GM23248 (cell line): ENCODE measurements at regions not wholly inside any gene's neighbourhood (a gene's known extent, or its start where the extent isn't known, plus 50 kb on each side); places are given as distances from the start of the nearest gene placed in this dataset.
A peak's percentile ranks its signal among the peaks of the same experiment; 100 is the strongest.

Experiments used
- DNase-seq: peaks from one replicate; pipeline ENCODE4 v3.0.0-alpha.2; 2015
- H2AFZ ChIP-seq: fragments of 200-600 bp; sonication (generic); 2 replicates; pipeline ENCODE4 v1.6.1; 2016; ENCODE audit warnings: antibody characterized with exemption
- H3F3A ChIP-seq: fragments of 200-600 bp; sonication (generic); 2 replicates; pipeline ENCODE4 v1.6.1; 2016; ENCODE audit warnings: mild to moderate bottlenecking, antibody characterized with exemption, mixed run types; ENCODE audit not compliant: insufficient read depth
- H3K27ac ChIP-seq: fragments of 200-600 bp; sonication (generic); 2 replicates; pipeline ENCODE4 v1.5.1; 2016; ENCODE audit warnings: mild to moderate bottlenecking
- H3K27me3 ChIP-seq: fragments of 200-600 bp; sonication (generic); replicated peaks from 2 replicates; pipeline ENCODE4 v1.6.1; 2016; ENCODE audit warnings: mild to moderate bottlenecking; ENCODE audit not compliant: insufficient read depth
- H3K36me3 ChIP-seq: fragments of 200-600 bp; sonication (generic); 2 replicates; pipeline ENCODE4 v1.6.1; 2016; ENCODE audit warnings: low read depth, mild to moderate bottlenecking
- H3K4me1 ChIP-seq: fragments of 200-600 bp; sonication (generic); 2 replicates; pipeline ENCODE4 v1.6.1; 2016; ENCODE audit warnings: mild to moderate bottlenecking; ENCODE audit not compliant: insufficient read depth
- H3K4me2 ChIP-seq: fragments of 200-600 bp; sonication (generic); one replicate; pipeline ENCODE4 v1.6.1; 2016; ENCODE audit warnings: mild to moderate bottlenecking; ENCODE audit not compliant: unreplicated experiment
- H3K4me3 ChIP-seq: fragments of 200-600 bp; sonication (generic); 2 replicates; pipeline ENCODE4 v1.5.1; 2016; ENCODE audit warnings: mild to moderate bottlenecking
- H3K79me2 ChIP-seq: fragments of 200-600 bp; sonication (generic); 2 replicates; pipeline ENCODE4 v1.6.1; 2016; ENCODE audit warnings: mild to moderate bottlenecking; ENCODE audit not compliant: insufficient read depth
- H3K9ac ChIP-seq: fragments of 200-600 bp; sonication (generic); 2 replicates; pipeline ENCODE4 v1.6.1; 2016; ENCODE audit warnings: mild to moderate bottlenecking
- H3K9me2 ChIP-seq: fragments of 200-600 bp; sonication (generic); 2 replicates; pipeline ENCODE4 v1.6.1; 2016; ENCODE audit warnings: mixed run types, mild to moderate bottlenecking, moderate library complexity; ENCODE audit not compliant: insufficient read depth
- H3K9me3 ChIP-seq: fragments of 200-600 bp; sonication (generic); one replicate; pipeline ENCODE4 v1.6.1; 2017; ENCODE audit warnings: low read depth
- H4K20me1 ChIP-seq: fragments of 200-600 bp; sonication (generic); 2 replicates; pipeline ENCODE4 v1.6.0; 2016; ENCODE audit not compliant: insufficient read depth
- EZH2 ChIP-seq: fragments of 200-600 bp; sonication (generic); IDR thresholded peaks from 2 replicates; pipeline ENCODE4 v1.6.1; 2018; ENCODE audit warnings: antibody characterized with exemption, mild to moderate bottlenecking; ENCODE audit not compliant: insufficient read depth, poor library complexity, severe bottlenecking
- EZH2phosphoT487 ChIP-seq: fragments of 200-600 bp; sonication (generic); IDR thresholded peaks from 2 replicates; pipeline ENCODE4 v1.6.1; 2018; ENCODE audit warnings: antibody characterized with exemption, moderate library complexity, mild to moderate bottlenecking, low read depth; ENCODE audit not compliant: insufficient read depth
- WGBS, 2 experiments: methylation state at CpG; one replicate each; pipeline ENCODE4 v1.1.6; 2015 to 2017; ENCODE audit warnings: low lambda C conversion rate in 2 of 2, low coverage in 1 of 2; ENCODE audit errors: missing lambda C conversion rate in 2 of 2; 5-methylcytosine and 5-hydroxymethylcytosine counted together
- in situ Hi-C: fragments of 300-500 bp; cut with MboI; formaldehyde crosslinking; loops from 2 replicates; pipeline ENCODE4 v1.15.0; 2020

DNA sequence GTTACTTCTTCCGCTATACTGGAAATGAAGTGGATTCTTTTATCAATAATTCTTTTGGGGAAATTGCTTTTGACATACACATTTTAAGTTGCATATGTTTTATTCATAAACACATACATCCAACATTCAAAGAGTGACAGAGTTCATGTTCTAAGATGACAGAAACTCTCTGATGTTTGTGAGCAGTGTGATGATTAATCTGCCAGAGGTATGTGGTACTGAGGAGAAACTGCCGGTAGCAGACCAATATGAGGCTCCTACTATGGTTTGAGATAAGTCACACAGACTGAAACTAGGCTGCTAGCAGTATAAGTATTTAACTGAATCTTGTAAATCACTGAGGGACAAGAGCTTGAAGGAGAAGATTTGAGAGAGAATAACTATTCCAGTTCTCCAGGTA, 524.1 kb upstream of the SEMA3D start:
- H3K27me3 ChIP-seq, result no peaks in the 10 kb centered on the region
- H3K4me3 ChIP-seq, result no peak overlapping the region

DNA sequence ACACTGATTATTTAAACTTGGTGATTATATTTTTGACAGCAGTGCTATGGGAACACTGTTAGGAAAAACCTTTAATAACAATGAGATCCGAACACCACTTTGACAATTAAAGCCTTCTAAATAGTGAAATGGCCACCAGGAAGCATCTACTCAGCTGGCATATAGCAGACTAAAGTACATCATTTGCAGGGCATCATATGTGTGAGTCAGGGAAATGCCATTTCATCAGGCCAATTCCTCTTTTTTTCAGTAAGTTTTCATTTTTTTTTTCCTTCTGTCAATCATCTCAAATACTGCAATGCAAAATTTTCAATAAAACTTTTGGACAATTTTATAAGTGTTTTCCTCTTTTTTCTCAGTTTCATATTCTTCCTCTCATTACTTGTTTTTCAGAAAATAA, 521.4 kb upstream of the SEMA3D start:
- H4K20me1 ChIP-seq, result no peaks in the 10 kb centered on the region
- no peak overlapping the region for H3K9ac ChIP-seq
- H3K27ac ChIP-seq, result no peak overlapping the region
- no peaks in the 10 kb centered on the region for H3K9me3 ChIP-seq
- WGBS, 2 experiments, result 93 to 94% methylated on average over 1 of the region's 1 CpG
- H3K4me1 ChIP-seq, result no peaks in the 10 kb centered on the region
- H3F3A ChIP-seq, result no peaks in the 10 kb centered on the region
- no peaks in the 10 kb centered on the region for H3K36me3 ChIP-seq
- in situ Hi-C loops, result no loop called here
- H3K4me3 ChIP-seq, result no peak overlapping the region
- H3K79me2 ChIP-seq, result no peaks in the 10 kb centered on the region
- H2AFZ ChIP-seq, result no peak overlapping the region
- peak; percentile 18 for DNase-seq
- H3K9me2 ChIP-seq, result no peaks in the 10 kb centered on the region
- H3K4me2 ChIP-seq, result no peak overlapping the region
- TF ChIP-seq EZH2phosphoT487, result no peak
- TF ChIP-seq EZH2, result no peak
- H3K27me3 ChIP-seq, result no peaks in the 10 kb centered on the region

More for the DNA sequence above, 524.1 kb upstream of the SEMA3D start:
- Histone ChIP-seq H4K20me1 (no peaks in the 10 kb centered on the region), H3F3A (no peaks in the 10 kb centered on the region), H3K79me2 (no peaks in the 10 kb centered on the region), H3K27ac (no peak overlapping the region), H3K36me3 (no peaks in the 10 kb centered on the region), H3K4me2 (no peak overlapping the region), H2AFZ (no peak overlapping the region), H3K9me3 (no peaks in the 10 kb centered on the region), H3K9ac (no peak overlapping the region), H3K4me1 (no peaks in the 10 kb centered on the region; the same call in 1 of the 2 replicates), H3K9me2 (no peaks in the 10 kb centered on the region; the same call in 1 of the 2 replicates)
- no peak for DNase-seq
- in situ Hi-C loops, result no loop called here
- TF ChIP-seq EZH2 (no peak), EZH2phosphoT487 (no peak)
- 96 to 100% methylated on average over 2 of the region's 2 CpGs for WGBS, 2 experiments

DNA sequence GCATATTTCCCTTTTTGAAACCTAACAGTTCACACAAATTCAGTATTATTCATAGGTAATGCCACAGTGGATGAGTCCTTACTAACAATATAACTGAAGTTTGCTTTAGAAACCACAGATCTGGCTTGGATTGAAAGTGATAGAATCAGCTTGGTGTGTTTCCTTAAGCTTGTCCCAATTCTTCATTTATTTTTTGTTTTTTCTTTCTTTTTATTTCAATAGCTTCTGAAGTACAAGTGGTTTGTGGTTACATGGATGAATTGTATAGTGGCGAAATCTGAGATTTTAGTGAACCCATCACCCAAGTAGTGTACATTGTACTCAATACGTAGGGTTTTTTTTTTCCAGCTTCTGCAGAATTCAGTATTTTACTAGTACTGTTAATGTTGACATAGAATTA, 518.2 kb upstream of the SEMA3D start:
- in situ Hi-C loops, result no loop called here
- no peak overlapping the region for H3K9ac ChIP-seq
- DNase-seq, result no peak
- H3K79me2 ChIP-seq, result no peaks in the 10 kb centered on the region
- H3K4me3 ChIP-seq, result no peak overlapping the region
- H2AFZ ChIP-seq, result no peak overlapping the region
- no peak overlapping the region for H3K27ac ChIP-seq
- no peaks in the 10 kb centered on the region for H3K9me2 ChIP-seq
- no peaks in the 10 kb centered on the region for H3K36me3 ChIP-seq
- H3K4me2 ChIP-seq, result no peak overlapping the region
- WGBS, 2 experiments, result 95 to 98% methylated on average over 2 of the region's 2 CpGs
- no peaks in the 10 kb centered on the region for H3K4me1 ChIP-seq
- H4K20me1 ChIP-seq, result no peaks in the 10 kb centered on the region
- H3K27me3 ChIP-seq, result no peaks in the 10 kb centered on the region
- no peaks in the 10 kb centered on the region for H3K9me3 ChIP-seq
- TF ChIP-seq EZH2, result no peak
- no peak for TF ChIP-seq EZH2phosphoT487
- no peaks in the 10 kb centered on the region for H3F3A ChIP-seq

DNA sequence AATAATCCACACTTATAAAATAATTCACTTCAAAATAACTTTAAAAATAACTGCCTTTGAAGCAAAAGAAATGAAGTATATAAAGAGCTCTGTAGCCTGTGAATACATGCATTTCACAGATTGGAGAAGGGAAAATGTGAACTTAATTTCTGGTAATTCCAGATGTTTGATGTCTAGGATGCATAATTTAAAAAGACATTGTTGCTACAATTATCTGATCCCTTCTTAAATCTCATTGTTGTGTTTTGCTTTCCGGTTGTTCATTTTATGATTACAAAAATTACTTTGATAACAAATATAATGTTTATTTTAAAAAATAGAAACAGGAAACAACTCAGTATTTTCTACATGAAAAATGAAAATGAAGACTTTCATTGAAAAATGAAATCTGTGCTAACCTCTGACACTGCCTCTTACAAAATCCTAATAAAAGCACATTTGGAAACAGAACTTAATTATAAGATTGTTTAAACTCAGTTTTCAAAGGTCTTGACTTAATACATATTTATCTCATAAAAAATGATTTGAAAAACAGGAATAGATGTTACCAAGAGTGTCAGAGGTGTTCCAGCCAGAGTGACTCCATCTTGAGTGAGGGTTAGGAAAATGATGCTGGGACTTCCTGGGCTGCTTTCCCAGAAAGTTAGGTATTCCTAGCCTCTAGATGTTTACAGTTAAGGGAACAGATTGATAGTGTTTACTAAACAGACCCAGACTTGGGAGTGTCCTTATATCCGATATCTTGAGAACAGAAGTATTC, 516.6 kb upstream of the SEMA3D start:
- Histone ChIP-seq H4K20me1 (no peaks in the 10 kb centered on the region), H3K9me2 (no peaks in the 10 kb centered on the region), H3K27me3 (no peaks in the 10 kb centered on the region), H3F3A (0 out of 2 replicates have a peak, but pooled peaks cover 10% of the 10 kb centered on the region), H3K79me2 (no peaks in the 10 kb centered on the region), H3K27ac (no peak overlapping the region), H3K4me1 (peaks cover 7% of the 10 kb centered on the region), H3K36me3 (no peaks in the 10 kb centered on the region), H2AFZ (no peak overlapping the region), H3K9ac (no peak overlapping the region), H3K4me2 (no peak overlapping the region), H3K9me3 (no peaks in the 10 kb centered on the region), H3K4me3 (no peak overlapping the region)
- WGBS, 2 experiments, result 96 to 97% methylated on average over 2 of the region's 2 CpGs
- in situ Hi-C loops, result no loop called here
- no peak for DNase-seq
- TF ChIP-seq EZH2phosphoT487 (no peak), EZH2 (no peak)
